ENCODE measurements at regions not wholly inside any gene's neighbourhood (a gene's known extent, or its start where the extent isn't known, plus 50 kb on each side); places are given as distances from the start of the nearest gene placed in this dataset.

- no peak for DNase-seq (ENCODE audit: low read depth in 1 of 2, low spot score in 2 of 2)
- no peak overlapping the region for H2BK120ac ChIP-seq (replicated peaks; ENCODE audit: low read depth, low read length)
- no peak overlapping the region for H2BK15ac ChIP-seq (ENCODE audit: low read length)
- 92% methylated on average over 12 of the region's 12 CpGs; no CpG with 5 or more reads in 1 of the 2 experiments for WGBS, 2 experiments (ENCODE audit: extremely low coverage in 1 of 2, insufficient coverage in 1 of 2, insufficient read length in 1 of 2, insufficient replicate concordance in 2 of 2, low coverage in 1 of 2, low lambda C conversion rate in 2 of 2, missing lambda C conversion rate in 1 of 2)
- H3K18ac ChIP-seq (ENCODE audit: extremely low read depth, low read length) = no peak overlapping the region
- H2BK20ac ChIP-seq (ENCODE audit: low read length) = no peak overlapping the region
- H3K14ac ChIP-seq (ENCODE audit: insufficient read length) = no peak overlapping the region
- no peak overlapping the region for H2BK5ac ChIP-seq (ENCODE audit: low read depth, low read length)
- no peak overlapping the region for H3K9ac ChIP-seq (replicated peaks in 1 of 4; ENCODE audit: extremely low read depth in 1 of 4, low read depth in 3 of 4, low read length in 3 of 4)
- H3K23me2 ChIP-seq (ENCODE audit: low read depth, low read length) = no peaks in the 10 kb centered on the region
- ChIA-PET CTCF (ENCODE audit: partially characterized antibody) (interaction anchor here (0.9 kb wide), 1 partner anchor 121 kb away, joined by 3 read pairs; no protein-coding TSS in a partner anchor), POLR2A (ENCODE audit: partially characterized antibody) (no interaction called here)
- H4K5ac ChIP-seq (ENCODE audit: insufficient read length, low read depth, low read length) = no peak overlapping the region
- no peaks in the 10 kb centered on the region for H3K79me1 ChIP-seq (ENCODE audit: low read depth, low read length)
- no peak overlapping the region for H3K4me2 ChIP-seq (ENCODE audit: insufficient read depth in 1 of 2, low read depth in 2 of 2, low read length in 2 of 2)
- no peaks in the 10 kb centered on the region for H3K79me2 ChIP-seq (ENCODE audit: control insufficient read depth in 1 of 2, insufficient read depth in 2 of 2, low read length in 2 of 2)
- H3K9me3 ChIP-seq (ENCODE audit: insufficient read depth in 2 of 2, low read depth in 1 of 2, low read length in 1 of 2) = no peaks in the 10 kb centered on the region
- H3K36me3 ChIP-seq (ENCODE audit: control insufficient read depth in 2 of 4, insufficient read depth in 4 of 4, low read length in 3 of 4) = no peaks in the 10 kb centered on the region
- H2AK5ac ChIP-seq (ENCODE audit: low read depth, low read length) = no peak overlapping the region
- no peak overlapping the region for H3K4ac ChIP-seq (replicated peaks; ENCODE audit: insufficient read length, low read depth, low read length)
- no peak overlapping the region for H2BK12ac ChIP-seq (ENCODE audit: low read depth, low read length)
- no peak overlapping the region for H3K23ac ChIP-seq (ENCODE audit: insufficient read length)
- FAIRE-seq = no peak
- no peak overlapping the region for H3K56ac ChIP-seq (replicated peaks; ENCODE audit: insufficient read length, low read depth, low read length)
- no peaks in the 10 kb centered on the region for H4K20me1 ChIP-seq (replicated peaks in 1 of 2; ENCODE audit: control insufficient read depth in 1 of 2, insufficient read depth in 2 of 2, low read length in 2 of 2)
- H2AFZ ChIP-seq (ENCODE audit: low read length) = peak overlapping the region; percentile 33; the same call in 1 of the 2 replicates
- H3K4me3 ChIP-seq (ENCODE audit: extremely low read depth in 1 of 4, insufficient read depth in 2 of 4, low read depth in 3 of 4, low read length in 4 of 4) = no peak overlapping the region
- H4K91ac ChIP-seq (replicated peaks; ENCODE audit: insufficient read length, low read length) = no peak overlapping the region
- no peaks in the 10 kb centered on the region for H3K4me1 ChIP-seq (replicated peaks in 1 of 4; ENCODE audit: control insufficient read depth in 3 of 4, insufficient read depth in 4 of 4, low read length in 3 of 4)
- no peak overlapping the region for H3K27ac ChIP-seq (ENCODE audit: low read depth, low read length)
- H4K8ac ChIP-seq (ENCODE audit: extremely low read depth, insufficient read depth, low read length) = no peak overlapping the region
- H3K27me3 ChIP-seq (replicated peaks in 1 of 4; ENCODE audit: control insufficient read depth in 3 of 4, extremely low read depth in 1 of 4, insufficient read depth in 3 of 4, low read length in 3 of 4) = no peaks in the 10 kb centered on the region
- TF ChIP-seq RFX5 (IDR thresholded peaks at IDR 0.05; ENCODE audit: borderline replicate concordance, low read depth, low read length) (no peak), POU5F1 (IDR thresholded peaks at IDR 0.05; ENCODE audit: low read depth, low read length) (no peak), ZNF274 (IDR thresholded peaks at IDR 0.05; ENCODE audit: borderline replicate concordance, extremely low read depth, low read length) (no peak), TAF1 (IDR thresholded peaks at IDR 0.05; ENCODE audit: low read depth, low read length) (no peak), CHD1 (IDR thresholded peaks at IDR 0.05; ENCODE audit: low read depth, low read length) (no peak), SP2 (IDR thresholded peaks at IDR 0.05; ENCODE audit: low read length) (no peak), EZH2 (IDR thresholded peaks at IDR 0.05; ENCODE audit: low read depth, low read length, severe bottlenecking) (no peak), KDM4A (IDR thresholded peaks at IDR 0.05; ENCODE audit: low read depth, low read length, severe bottlenecking) (no peak), CTBP2 (IDR thresholded peaks at IDR 0.05; ENCODE audit: borderline replicate concordance, insufficient read depth, insufficient read length, low read length) (no peak), SAP30 (IDR thresholded peaks at IDR 0.05; ENCODE audit: insufficient read depth, insufficient replicate concordance, low read length) (no peak), CBX8 (IDR thresholded peaks at IDR 0.05; ENCODE audit: borderline replicate concordance, low read depth, low read length) (no peak), TBP (IDR thresholded peaks at IDR 0.05; ENCODE audit: low read depth, low read length) (no peak), TCF12 (IDR thresholded peaks at IDR 0.05; ENCODE audit: low read depth, low read length) (no peak), GABPA (IDR thresholded peaks at IDR 0.05; ENCODE audit: borderline replicate concordance, insufficient read depth, low read length) (no peak)
These were observed 165.6 kb downstream of the HGF start for GRCh38 chr7:81604075-81604807.
